ENCODE measurements at regions not wholly inside any gene's neighbourhood (a gene's known extent, or its start where the extent isn't known, plus 50 kb on each side); places are given as distances from the start of the nearest gene placed in this dataset.
"Not testable (repeated sequence)": the region's sequence is repeated elsewhere in the genome, so short reads cannot be mapped to it uniquely, and the experiment has no call there.

DNA sequence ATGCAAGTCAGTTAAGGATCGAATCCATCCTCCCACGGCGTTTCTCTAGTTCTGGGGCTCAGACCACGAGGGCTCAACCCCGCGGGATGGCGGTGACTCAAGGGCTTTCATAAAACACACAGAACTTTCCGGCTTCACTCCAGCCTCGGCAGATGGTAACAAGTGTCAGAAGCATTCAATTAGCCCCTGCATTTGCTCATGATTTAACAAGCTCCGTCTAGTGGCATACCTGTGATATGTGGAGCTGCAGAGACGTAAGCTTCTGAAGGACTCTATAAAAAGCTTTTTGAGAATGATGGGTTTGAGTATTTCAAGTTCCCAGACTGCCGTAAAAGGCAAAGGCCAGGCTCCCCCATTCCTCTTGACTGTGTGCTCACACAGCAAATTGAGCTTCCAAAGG lies 91.3 kb upstream of the SEC14L1 start:
- TF ChIP-seq, protein P1, sequence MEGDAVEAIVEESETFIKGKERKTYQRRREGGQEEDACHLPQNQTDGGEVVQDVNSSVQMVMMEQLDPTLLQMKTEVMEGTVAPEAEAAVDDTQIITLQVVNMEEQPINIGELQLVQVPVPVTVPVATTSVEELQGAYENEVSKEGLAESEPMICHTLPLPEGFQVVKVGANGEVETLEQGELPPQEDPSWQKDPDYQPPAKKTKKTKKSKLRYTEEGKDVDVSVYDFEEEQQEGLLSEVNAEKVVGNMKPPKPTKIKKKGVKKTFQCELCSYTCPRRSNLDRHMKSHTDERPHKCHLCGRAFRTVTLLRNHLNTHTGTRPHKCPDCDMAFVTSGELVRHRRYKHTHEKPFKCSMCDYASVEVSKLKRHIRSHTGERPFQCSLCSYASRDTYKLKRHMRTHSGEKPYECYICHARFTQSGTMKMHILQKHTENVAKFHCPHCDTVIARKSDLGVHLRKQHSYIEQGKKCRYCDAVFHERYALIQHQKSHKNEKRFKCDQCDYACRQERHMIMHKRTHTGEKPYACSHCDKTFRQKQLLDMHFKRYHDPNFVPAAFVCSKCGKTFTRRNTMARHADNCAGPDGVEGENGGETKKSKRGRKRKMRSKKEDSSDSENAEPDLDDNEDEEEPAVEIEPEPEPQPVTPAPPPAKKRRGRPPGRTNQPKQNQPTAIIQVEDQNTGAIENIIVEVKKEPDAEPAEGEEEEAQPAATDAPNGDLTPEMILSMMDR (IDR thresholded peaks at IDR 0.05; ENCODE audit: borderline replicate concordance, insufficient read depth, low read depth, low read length) = no peak
- H3K4me3 ChIP-seq (ENCODE audit: low read depth, low read length) = no peak overlapping the region

- not testable (repeated sequence) for H3K4me3 ChIP-seq (ENCODE audit: low read depth, low read length)
Measured at GRCh38 chr17:77050901-77051300, 89.9 kb upstream of the SEC14L1 start.

GRCh38 chr17:77054936-77055335 lies 85.8 kb upstream of the SEC14L1 start:
- no peak overlapping the region for H3K4me3 ChIP-seq (ENCODE audit: low read depth, low read length)
- TF ChIP-seq, protein P1 (IDR thresholded peaks at IDR 0.05; ENCODE audit: borderline replicate concordance, insufficient read depth, low read depth, low read length) = no peak

DNA sequence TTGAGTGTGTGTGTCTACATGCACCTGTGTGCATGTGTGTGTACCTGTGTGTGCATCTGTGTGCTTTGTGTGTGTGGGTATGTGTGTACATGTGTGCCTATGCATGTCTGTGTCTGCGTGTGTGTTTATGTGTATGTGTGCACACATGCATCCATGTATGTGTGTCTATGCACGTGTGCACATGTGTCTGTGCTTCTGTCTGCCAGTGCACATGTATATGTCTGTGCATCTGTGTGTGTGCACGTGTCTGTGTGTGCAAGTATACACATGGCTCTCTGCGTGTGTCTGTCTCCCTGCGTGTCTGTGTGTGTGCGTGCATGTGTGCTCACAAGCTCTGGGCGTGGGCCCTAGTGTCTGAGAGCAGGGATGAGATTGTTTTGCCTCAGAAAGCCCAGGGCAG lies 85.3 kb upstream of the SEC14L1 start:
- TF ChIP-seq, protein P1 (IDR thresholded peaks at IDR 0.05; ENCODE audit: borderline replicate concordance, insufficient read depth, low read depth, low read length) = no peak
- H3K4me3 ChIP-seq (ENCODE audit: low read depth, low read length) = no peak overlapping the region

DNA sequence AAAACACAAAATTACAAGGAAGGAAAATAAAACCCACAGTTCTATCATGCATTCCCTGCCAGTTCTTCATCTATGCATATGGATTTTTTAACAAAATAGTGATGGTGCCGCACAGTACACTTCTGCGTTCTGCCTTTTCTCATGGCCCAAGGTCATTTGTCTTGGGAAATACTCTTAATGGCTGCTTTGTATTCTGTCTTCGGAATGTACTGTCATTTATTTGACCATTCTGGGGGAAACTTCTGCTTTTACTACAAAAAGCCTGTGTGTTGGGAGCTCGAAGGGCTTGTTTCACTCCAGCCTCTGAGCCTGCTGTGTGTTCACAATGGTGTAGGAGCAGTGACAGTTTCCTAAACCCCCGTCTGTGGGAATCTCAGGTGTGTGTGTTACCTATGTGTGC lies 82.8 kb upstream of the SEC14L1 start:
- TF ChIP-seq, protein P1 (IDR thresholded peaks at IDR 0.05; ENCODE audit: borderline replicate concordance, insufficient read depth, low read depth, low read length) = no peak
- no peak overlapping the region for H3K4me3 ChIP-seq (ENCODE audit: low read depth, low read length)

GRCh38 chr17:77061669-77062068 lies 79.1 kb upstream of the SEC14L1 start:
- H3K4me3 ChIP-seq (ENCODE audit: low read depth, low read length) = no peak overlapping the region
- TF ChIP-seq, protein P1 (IDR thresholded peaks at IDR 0.05; ENCODE audit: borderline replicate concordance, insufficient read depth, low read depth, low read length) = no peak

GRCh38 chr17:77064598-77064997 lies 76.2 kb upstream of the SEC14L1 start:
- TF ChIP-seq, protein P1 (IDR thresholded peaks at IDR 0.05; ENCODE audit: borderline replicate concordance, insufficient read depth, low read depth, low read length) = no peak
- no peak overlapping the region for H3K4me3 ChIP-seq (ENCODE audit: low read depth, low read length)

- TF ChIP-seq, protein P1 (IDR thresholded peaks at IDR 0.05; ENCODE audit: borderline replicate concordance, insufficient read depth, low read depth, low read length) = no peak
- H3K4me3 ChIP-seq (ENCODE audit: low read depth, low read length) = no peak overlapping the region
Measured at GRCh38 chr17:77066165-77066564, 74.6 kb upstream of the SEC14L1 start.
